GM19023 (cell line): ENCODE measurements at regions not wholly inside any gene's neighbourhood (a gene's known extent, or its start where the extent isn't known, plus 50 kb on each side); places are given as distances from the start of the nearest gene placed in this dataset.
"Not testable (repeated sequence)": the region's sequence is repeated elsewhere in the genome, so short reads cannot be mapped to it uniquely, and the experiment has no call there.

ENCODE experiments used
- ATAC-seq: cut with Tn5 transposase; IDR thresholded peaks from one replicate; pipeline ENCODE4 v1.9.1; 2021; ENCODE audit warnings: mild to moderate bottlenecking, moderate library complexity; ENCODE audit not compliant: unreplicated experiment

- no peak for ATAC-seq
These were observed 307.2 kb downstream of the MYCN start for GRCh38 chr2:16247326-16248122.

- ATAC-seq, result no peak
These were observed 306.6 kb downstream of the MYCN start for GRCh38 chr2:16246911-16247310.

- no peak for ATAC-seq
These were observed 306.0 kb downstream of the MYCN start for GRCh38 chr2:16246281-16246850.

- ATAC-seq, result no peak
These were observed 305.2 kb downstream of the MYCN start for GRCh38 chr2:16245481-16246054.

DNA sequence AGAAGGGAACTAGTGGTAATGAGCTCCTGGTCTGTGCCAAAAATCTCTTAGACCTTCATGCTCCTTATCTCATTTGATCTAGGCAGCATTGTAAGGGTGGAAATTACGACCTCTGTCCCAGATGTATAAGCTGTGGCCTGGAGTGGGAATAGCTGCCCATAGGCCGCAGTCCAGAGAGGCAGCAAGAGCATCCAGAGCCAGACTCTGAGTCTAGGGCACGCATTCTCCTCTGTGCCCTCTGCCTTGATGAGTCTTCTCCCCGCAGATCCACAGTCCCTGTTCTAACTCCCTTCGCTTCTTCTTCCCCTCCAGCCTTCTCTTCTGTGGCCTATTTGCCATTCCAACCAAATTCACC, 304.6 kb downstream of the MYCN start:
- no peak for ATAC-seq

GRCh38 chr2:16244153-16244965, 304.0 kb downstream of the MYCN start:
- ATAC-seq, result no peak

DNA sequence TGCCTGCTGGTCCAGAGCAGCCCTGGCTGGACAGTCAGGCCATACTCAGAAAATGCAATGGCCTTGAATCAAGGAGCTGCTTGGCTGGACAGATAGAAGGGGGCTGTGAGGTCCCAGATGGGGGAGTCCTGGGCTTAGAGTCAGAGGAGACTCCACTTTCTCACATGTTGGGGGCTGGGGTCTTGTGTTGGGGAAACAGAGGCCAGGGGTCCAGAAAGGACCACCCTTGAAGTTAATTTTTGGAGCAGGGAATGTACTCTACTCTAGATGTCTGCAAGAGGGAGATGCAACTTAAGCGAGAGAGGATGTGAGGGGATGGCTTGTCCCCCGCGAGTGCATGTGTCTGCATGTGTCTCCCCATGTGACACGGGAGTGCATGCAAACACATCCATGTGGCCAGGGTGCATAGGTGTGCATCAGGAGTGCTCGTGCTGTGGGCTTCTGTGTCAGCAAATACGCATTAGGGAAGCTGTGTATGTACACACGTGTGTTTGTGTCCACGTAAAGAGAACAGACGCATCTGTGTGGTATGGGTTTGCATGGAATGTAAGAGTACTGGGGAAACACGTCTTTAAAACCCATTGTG, 303.2 kb downstream of the MYCN start:
- no peak for ATAC-seq

GRCh38 chr2:16242906-16243305, 302.6 kb downstream of the MYCN start:
- ATAC-seq, result no peak

DNA sequence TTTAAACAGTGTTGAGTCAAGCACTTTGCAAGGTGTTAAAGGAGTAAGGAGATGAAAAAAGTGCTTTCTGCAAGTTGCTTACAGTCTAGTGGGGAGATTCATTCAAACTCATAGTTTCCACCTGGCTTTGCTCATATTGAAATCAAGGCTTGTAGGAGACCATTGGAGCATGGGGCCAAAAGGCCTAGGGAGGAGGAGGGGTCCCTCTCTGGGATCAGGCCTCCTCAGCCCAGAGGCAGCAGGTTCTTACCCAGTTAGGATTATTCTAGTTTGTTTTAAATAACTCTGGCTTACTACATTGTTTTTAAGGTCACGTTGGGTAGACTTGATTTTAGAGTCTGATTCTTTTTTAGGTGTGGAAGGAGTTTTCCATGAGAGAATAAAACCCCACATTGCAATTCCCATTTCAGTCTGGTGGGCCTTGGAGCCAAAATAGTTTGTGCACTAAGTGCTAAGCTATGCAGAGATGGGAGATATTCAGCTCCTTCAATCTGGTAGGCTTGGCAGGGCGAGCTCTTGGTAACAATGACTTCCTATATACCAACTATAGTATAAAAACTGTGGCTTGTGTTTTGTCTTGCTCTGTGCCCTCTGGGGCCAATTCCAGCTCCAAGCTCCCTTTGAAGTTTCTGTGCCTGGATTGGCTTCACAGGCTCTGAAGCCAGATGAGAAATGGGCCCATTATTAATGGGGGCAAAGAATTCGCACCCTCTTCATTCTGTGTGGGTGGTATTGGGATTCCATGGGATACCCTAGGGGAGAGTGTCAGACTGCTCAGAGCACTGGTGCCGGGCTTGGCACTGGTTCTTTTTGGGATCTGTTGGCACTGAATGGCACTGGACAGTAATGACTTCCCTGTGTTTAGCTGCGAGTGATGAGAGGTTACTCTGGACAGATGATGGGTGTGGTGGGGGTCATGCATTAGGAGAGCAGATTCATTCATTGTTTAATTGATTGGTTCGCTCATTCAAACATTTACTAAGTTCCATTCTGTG, 301.1 kb downstream of the MYCN start:
- ATAC-seq, result no peak

DNA sequence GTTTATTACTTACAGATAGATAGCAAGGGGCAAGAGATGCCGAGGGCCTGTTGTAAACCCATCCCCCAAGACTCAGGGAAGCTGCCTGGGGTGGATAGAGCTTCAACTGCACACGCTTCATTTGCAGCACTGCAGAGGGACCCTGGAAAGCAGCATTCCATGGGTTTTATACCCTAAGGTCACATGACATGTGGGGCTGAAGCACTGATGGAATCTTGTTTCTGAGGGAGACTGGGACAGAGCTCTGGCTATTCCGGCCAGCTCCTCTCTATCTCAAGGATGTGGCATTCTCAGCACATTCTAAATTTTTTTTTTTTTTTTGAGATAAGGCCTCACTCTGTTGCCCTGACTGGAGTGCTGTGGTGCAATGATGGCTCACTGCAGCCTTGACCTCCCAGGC, 300.1 kb downstream of the MYCN start:
- no peak for ATAC-seq

GRCh38 chr2:16239296-16239850, 299.0 kb downstream of the MYCN start:
- ATAC-seq, result no peak

GRCh38 chr2:16238786-16239185, 298.4 kb downstream of the MYCN start:
- no peak for ATAC-seq

DNA sequence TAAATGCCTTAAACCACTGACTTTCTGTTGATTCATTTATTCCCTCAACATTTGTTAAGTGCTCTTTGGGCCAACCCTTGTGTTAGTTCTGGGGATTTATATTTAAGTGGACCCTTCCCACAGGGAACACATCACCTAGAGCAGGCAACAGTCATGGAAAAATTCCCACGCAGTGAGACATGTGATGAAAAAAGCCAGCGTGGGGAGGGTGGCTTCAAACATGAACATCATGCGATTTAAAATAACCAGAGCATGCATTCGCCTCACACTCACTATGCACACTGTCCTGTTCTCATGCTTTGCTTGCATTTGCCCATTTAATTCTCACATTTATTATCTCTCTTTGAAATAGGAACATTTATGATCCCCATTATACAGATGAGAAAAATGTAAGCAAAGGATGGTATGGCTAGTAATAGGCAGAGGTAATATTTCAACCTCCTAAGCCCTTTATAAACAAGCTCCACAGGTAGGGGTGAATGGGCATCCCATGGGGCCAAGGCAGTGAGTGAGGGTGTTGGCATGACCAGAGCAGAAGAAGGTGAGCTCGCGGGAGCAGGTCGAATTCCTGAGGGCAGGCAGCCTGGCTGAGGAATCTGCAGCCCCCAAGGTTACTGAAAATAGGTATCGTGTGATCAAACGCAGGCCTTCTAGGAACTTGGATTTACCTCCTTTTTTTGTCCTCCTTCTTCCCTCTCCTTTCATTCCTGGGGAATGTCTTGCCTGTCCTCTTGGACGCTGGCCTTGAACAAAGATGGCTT, 297.8 kb downstream of the MYCN start:
- no peak for ATAC-seq

GRCh38 chr2:16235747-16236146, 295.4 kb downstream of the MYCN start:
- ATAC-seq, result no peak

DNA sequence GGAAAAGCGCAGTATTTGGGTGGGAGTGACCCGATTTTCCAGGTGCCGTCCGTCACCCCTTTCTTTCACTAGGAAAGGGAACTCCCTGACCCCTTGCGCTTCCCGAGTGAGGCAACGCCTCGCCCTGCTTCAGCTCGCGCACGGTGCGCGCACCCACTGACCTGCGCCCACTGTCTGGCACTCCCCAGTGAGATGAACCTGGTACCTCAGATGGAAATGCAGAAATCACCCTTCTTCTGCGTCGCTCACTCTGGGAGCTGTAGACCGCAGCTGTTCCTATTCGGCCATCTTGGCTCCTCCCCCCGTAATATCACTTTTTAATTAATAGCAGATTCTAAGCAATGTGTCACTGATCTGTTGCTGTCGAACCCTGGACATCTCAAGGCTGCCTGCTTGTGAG, 294.9 kb downstream of the MYCN start:
- not testable (repeated sequence) for ATAC-seq

DNA sequence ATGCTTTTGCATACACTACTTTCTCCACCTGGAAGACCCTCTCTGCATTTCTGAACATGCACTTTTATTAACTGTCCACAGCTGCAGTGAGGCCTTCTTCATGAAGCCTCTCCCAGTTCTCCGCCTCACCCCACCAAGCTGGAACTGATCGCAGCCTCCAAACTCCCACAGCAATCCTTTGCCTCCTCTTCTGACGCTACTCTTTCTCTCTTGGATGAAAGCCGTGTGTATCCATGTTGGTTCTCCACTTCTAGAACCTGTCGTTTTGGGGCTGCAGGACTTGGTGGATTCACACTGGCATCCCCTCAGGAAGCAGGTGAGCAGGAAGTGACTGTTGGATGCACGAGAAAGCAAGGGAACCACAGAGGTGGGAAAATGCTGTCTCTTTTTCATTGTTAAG, 288.6 kb downstream of the MYCN start:
- ATAC-seq, result no peak

- ATAC-seq, result no peak
These were observed 288.1 kb downstream of the MYCN start for GRCh38 chr2:16228471-16228870.

- no peak for ATAC-seq
These were observed 287.6 kb downstream of the MYCN start for GRCh38 chr2:16227811-16228462.
